Stimulated activated CD4-positive, alpha-beta T cell treated with anti-CD3 and anti-CD28 coated beads, Interleukin-12 subunit alpha, Interleukin-12 subunit beta, amount 100 ng/mL, for 24 hours (primary cell): ENCODE measurements at regions not wholly inside any gene's neighbourhood (a gene's known extent, or its start where the extent isn't known, plus 50 kb on each side); places are given as distances from the start of the nearest gene placed in this dataset.

Experiments used
- DNase-seq, 2 experiments: peaks; one replicate each; pipeline ENCODE4 v3.0.0-alpha.2; 2020; ENCODE audit warnings: low read depth in 2 of 2

- DNase-seq: no peak
Measured at GRCh38 chr4:27514711-27515110, 654.1 kb downstream of the STIM2 start.

GRCh38 chr4:27515140-27515539 is 654.5 kb downstream of the STIM2 start:
- no peak for DNase-seq

- DNase-seq: no peak
Measured at GRCh38 chr4:27518876-27519275, 658.2 kb downstream of the STIM2 start.

- no peak for DNase-seq
Measured at GRCh38 chr4:27524224-27524623, 663.6 kb downstream of the STIM2 start.

GRCh38 chr4:27534488-27534887 is 673.8 kb downstream of the STIM2 start:
- DNase-seq: no peak

GRCh38 chr4:27568236-27568951 is 707.8 kb downstream of the STIM2 start:
- DNase-seq: no peak

- no peak for DNase-seq
Measured at GRCh38 chr4:27568952-27569319, 708.3 kb downstream of the STIM2 start.

- DNase-seq: no peak
Measured at GRCh38 chr4:27574743-27575142, 714.1 kb downstream of the STIM2 start.

- no peak for DNase-seq
Measured at GRCh38 chr4:27577951-27578350, 717.3 kb downstream of the STIM2 start.

GRCh38 chr4:27592738-27593137 is 732.1 kb downstream of the STIM2 start:
- DNase-seq: no peak

GRCh38 chr4:27594922-27595321 is 734.3 kb downstream of the STIM2 start:
- no peak for DNase-seq

GRCh38 chr4:27595571-27596360 is 735.1 kb downstream of the STIM2 start:
- DNase-seq: no peak

- DNase-seq: no peak
Measured at GRCh38 chr4:27602172-27602571, 741.5 kb downstream of the STIM2 start.

GRCh38 chr4:27604692-27605091 is 744.1 kb downstream of the STIM2 start:
- DNase-seq: no peak

- no peak for DNase-seq
Measured at GRCh38 chr4:27616166-27616565, 755.5 kb downstream of the STIM2 start.

- no peak for DNase-seq
Measured at GRCh38 chr4:27619435-27619834, 758.8 kb downstream of the STIM2 start.

GRCh38 chr4:27620886-27621285 is 760.2 kb downstream of the STIM2 start:
- no peak for DNase-seq

GRCh38 chr4:27624749-27625148 is 764.1 kb downstream of the STIM2 start:
- no peak for DNase-seq

- DNase-seq: no peak
Measured at GRCh38 chr4:27628609-27629008, 768.0 kb downstream of the STIM2 start.

- DNase-seq: no peak
Measured at GRCh38 chr4:27629532-27630225, 769.0 kb downstream of the STIM2 start.

GRCh38 chr4:27635936-27636913 is 775.6 kb downstream of the STIM2 start:
- no peak for DNase-seq
